Progenitor cell of endocrine pancreas (in vitro differentiated cells): ENCODE measurements at regions not wholly inside any gene's neighbourhood (a gene's known extent, or its start where the extent isn't known, plus 50 kb on each side); places are given as distances from the start of the nearest gene placed in this dataset.

ENCODE experiments used
- DNase-seq: peaks from one replicate; pipeline ENCODE4 v3.0.0; 2021; ENCODE audit warnings: low spot score; ENCODE audit not compliant: unreplicated experiment
- H3K27ac Mint-ChIP-seq: 2 replicates; pipeline ENCODE4 v1.8.0; 2021; ENCODE audit warnings: mild to moderate bottlenecking, moderate library complexity, mixed read lengths
- H3K27me3 Mint-ChIP-seq: 2 replicates; pipeline ENCODE4 v1.8.0; 2021; ENCODE audit warnings: mixed read lengths
- H3K36me3 Mint-ChIP-seq: 2 replicates; pipeline ENCODE4 v1.8.0; 2022; ENCODE audit warnings: mixed read lengths; ENCODE audit not compliant: insufficient read depth
- H3K4me1 Mint-ChIP-seq: 2 replicates; pipeline ENCODE4 v1.8.0; 2021; ENCODE audit warnings: low read depth, mixed read lengths
- H3K4me3 Mint-ChIP-seq: 2 replicates; pipeline ENCODE4 v1.8.0; 2021; ENCODE audit warnings: low read depth, mild to moderate bottlenecking, moderate library complexity, mixed read lengths
- H3K9me3 Mint-ChIP-seq: 2 replicates; pipeline ENCODE4 v1.8.0; 2021; ENCODE audit warnings: low read depth, mixed read lengths
- TF ChIP-seq, protein P1 (sequence below): fragments of 200-600 bp; sonication (generic); IDR thresholded peaks from one replicate; pipeline ENCODE4 v1.5.0; 2021; ENCODE audit warnings: antibody characterized with exemption, mild to moderate bottlenecking; ENCODE audit not compliant: unreplicated experiment

DNA sequence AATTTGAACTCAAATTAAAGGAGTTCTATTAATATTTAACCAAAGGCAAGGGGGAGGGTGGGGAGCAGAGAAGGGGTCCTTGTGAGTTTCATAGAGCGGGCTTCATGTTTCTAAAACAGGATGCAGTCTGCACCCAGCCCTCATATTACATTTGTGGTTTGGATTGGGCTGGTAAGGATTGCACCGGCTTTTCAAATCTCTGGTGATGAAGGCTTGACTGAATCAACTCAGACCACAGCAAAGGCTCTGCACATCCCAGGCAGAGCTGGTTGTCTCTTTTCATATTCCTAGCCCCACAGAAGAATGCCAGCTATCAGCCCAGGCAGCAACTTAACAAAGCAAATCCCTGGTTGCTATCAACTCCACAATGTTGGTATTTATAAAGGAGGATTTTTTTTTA is 1221.4 kb downstream of the VRK1 start:
- Mint-ChIP-seq H3K4me3 (no peak overlapping the region), H3K9me3 (no peaks in the 10 kb centered on the region), H3K4me1 (peaks cover 4% of the 10 kb centered on the region), H3K27me3 (peaks cover 23% of the 10 kb centered on the region), H3K36me3 (no peaks in the 10 kb centered on the region), H3K27ac (no peak overlapping the region)
- TF ChIP-seq, protein P1, sequence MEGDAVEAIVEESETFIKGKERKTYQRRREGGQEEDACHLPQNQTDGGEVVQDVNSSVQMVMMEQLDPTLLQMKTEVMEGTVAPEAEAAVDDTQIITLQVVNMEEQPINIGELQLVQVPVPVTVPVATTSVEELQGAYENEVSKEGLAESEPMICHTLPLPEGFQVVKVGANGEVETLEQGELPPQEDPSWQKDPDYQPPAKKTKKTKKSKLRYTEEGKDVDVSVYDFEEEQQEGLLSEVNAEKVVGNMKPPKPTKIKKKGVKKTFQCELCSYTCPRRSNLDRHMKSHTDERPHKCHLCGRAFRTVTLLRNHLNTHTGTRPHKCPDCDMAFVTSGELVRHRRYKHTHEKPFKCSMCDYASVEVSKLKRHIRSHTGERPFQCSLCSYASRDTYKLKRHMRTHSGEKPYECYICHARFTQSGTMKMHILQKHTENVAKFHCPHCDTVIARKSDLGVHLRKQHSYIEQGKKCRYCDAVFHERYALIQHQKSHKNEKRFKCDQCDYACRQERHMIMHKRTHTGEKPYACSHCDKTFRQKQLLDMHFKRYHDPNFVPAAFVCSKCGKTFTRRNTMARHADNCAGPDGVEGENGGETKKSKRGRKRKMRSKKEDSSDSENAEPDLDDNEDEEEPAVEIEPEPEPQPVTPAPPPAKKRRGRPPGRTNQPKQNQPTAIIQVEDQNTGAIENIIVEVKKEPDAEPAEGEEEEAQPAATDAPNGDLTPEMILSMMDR: no peak
- no peak for DNase-seq

DNA sequence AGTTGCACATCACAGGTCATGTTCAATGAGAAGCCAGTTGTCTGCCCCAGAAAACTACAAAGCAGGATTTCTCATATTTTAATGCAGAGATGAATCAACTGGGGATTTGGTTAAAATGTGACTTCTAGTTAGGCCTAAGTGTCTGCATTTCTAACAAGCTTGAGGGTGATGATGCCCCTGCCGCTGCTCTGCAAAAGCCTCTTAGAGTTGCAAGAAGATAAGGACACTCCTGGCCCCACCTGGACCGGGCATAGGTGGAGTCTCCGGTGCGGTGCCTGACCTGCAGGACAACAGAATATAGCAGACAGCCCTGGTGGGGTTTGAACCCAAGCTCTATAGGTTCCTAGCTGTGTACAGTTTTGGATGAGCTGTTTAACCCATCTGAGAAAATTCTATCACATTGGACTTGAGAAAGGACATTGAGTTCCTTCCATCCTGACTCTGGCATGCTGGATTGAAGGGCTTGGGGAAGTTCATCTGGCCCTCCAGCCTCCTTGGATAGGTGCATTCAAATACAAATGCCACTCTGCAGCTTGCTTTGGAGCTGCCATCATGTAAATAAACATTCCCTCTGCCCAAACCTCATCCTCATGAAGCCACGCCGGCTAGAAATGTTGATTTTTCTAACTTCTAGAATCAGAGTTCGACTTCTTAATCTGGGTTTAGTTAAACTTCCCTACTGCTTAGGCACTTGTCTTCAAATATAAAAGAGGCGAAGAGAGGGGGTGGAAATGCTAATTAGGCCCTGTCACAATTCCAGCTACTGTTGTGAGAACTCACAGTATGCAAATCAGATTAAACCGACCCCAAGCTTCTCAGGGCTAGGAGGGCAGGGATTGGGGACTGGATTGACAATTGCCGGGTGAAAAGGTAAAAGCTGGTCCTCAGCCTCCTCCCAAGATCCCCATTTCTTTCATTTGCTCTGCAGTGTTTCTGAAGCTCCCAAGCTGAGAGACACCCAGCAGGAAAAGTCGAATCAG is 1225.6 kb downstream of the VRK1 start:
- no peak for DNase-seq
- peaks cover 4% of the 10 kb centered on the region for H3K4me1 Mint-ChIP-seq
- H3K4me3 Mint-ChIP-seq: no peak overlapping the region
- TF ChIP-seq, protein P1: no peak
- H3K36me3 Mint-ChIP-seq: no peaks in the 10 kb centered on the region
- no peak overlapping the region for H3K27ac Mint-ChIP-seq
- H3K27me3 Mint-ChIP-seq: peaks cover 25% of the 10 kb centered on the region
- H3K9me3 Mint-ChIP-seq: no peaks in the 10 kb centered on the region

DNA sequence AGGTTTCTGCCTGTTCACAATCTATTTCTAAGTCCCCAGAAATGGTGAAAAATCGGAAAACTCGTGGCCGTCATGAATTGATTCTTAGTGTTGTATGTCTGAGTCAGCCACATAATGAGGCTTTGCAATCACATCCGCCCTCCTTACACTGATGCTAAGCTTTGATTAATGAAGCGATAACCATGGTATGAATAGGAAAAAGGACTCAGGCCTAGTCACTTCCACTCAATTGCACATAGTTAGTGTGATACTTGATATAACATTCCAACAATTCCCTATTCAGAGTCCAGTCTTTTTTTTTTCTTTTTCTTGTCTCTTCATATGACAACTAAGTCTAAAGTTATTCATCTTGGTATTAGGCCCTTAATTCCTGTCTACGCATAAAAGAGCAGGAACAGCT is 1231.0 kb downstream of the VRK1 start:
- no peak overlapping the region for H3K27ac Mint-ChIP-seq
- H3K36me3 Mint-ChIP-seq: no peaks in the 10 kb centered on the region
- TF ChIP-seq, protein P1: no peak
- H3K4me3 Mint-ChIP-seq: no peak overlapping the region
- no peak for DNase-seq
- H3K4me1 Mint-ChIP-seq: no peaks in the 10 kb centered on the region
- H3K27me3 Mint-ChIP-seq: peaks cover 15% of the 10 kb centered on the region
- H3K9me3 Mint-ChIP-seq: peaks cover 5% of the 10 kb centered on the region

GRCh38 chr14:98035396-98035795 is 1236.6 kb downstream of the BCL11B start:
- TF ChIP-seq, protein P1: no peak
- DNase-seq: no peak
- H3K4me3 Mint-ChIP-seq: no peak overlapping the region
- H3K27me3 Mint-ChIP-seq: peaks cover 5% of the 10 kb centered on the region
- no peaks in the 10 kb centered on the region for H3K36me3 Mint-ChIP-seq
- no peaks in the 10 kb centered on the region for H3K4me1 Mint-ChIP-seq
- H3K27ac Mint-ChIP-seq: no peak overlapping the region
- H3K9me3 Mint-ChIP-seq: peaks cover 5% of the 10 kb centered on the region

DNA sequence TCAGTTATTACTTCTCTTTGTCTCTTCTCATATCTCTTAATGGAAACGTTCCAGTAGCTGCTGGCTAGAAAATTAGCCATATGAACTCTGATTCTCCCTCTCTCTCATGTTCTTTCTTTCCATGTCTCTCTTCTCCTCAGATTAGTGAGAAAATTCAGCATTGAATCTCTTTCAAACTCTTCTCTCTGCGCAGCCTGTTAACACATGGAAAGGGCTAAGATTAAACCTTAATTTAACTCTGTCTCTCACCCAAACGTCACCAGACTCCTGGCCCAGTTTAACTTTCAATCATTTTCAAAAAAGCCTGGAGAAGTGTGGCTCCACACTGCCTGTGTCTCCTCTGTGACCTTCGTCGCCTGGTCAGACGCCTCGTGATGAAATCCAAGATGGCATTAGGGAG is 1234.2 kb downstream of the BCL11B start:
- Mint-ChIP-seq H3K27me3 (peaks cover 5% of the 10 kb centered on the region), H3K9me3 (peaks cover 4% of the 10 kb centered on the region), H3K4me1 (peaks cover under 1% of the 10 kb centered on the region), H3K36me3 (no peaks in the 10 kb centered on the region), H3K27ac (no peak overlapping the region), H3K4me3 (no peak overlapping the region)
- TF ChIP-seq, protein P1: no peak
- DNase-seq: no peak
